SIG-M5 treated with dmso at 0.1 percent for 504 hours (cell line): ENCODE measurements at regions not wholly inside any gene's neighbourhood (a gene's known extent, or its start where the extent isn't known, plus 50 kb on each side); places are given as distances from the start of the nearest gene placed in this dataset.
"Not testable (repeated sequence)": the region's sequence is repeated elsewhere in the genome, so short reads cannot be mapped to it uniquely, and the experiment has no call there.

Source experiments
- DNase-seq: peaks from one replicate; lab custom pipeline; 2025; ENCODE audit not compliant: unreplicated experiment; lab: John Stamatoyannopoulos, UW

GRCh38 chr22:22296047-22296446, 51.5 kb downstream of the VPREB1 start:
- not testable (repeated sequence) for DNase-seq

- not testable (repeated sequence) for DNase-seq
Observed at GRCh38 chr22:22297159-22297793, 52.7 kb downstream of the VPREB1 start.

- DNase-seq: peak; percentile 42
Observed at GRCh38 chr22:22297794-22298653, 53.4 kb downstream of the VPREB1 start.

GRCh38 chr22:22298654-22299009, 54.0 kb downstream of the VPREB1 start:
- not testable (repeated sequence) for DNase-seq

- not testable (repeated sequence) for DNase-seq
Observed at GRCh38 chr22:22300511-22300910, 55.9 kb downstream of the VPREB1 start.

- not testable (repeated sequence) for DNase-seq
Observed at GRCh38 chr22:22300946-22301345, 56.4 kb downstream of the VPREB1 start.

- DNase-seq: no peak
Observed at GRCh38 chr22:22316589-22316988, 72.0 kb downstream of the VPREB1 start.

GRCh38 chr22:22318723-22319465, 74.3 kb downstream of the VPREB1 start:
- DNase-seq: peak; percentile 12

- peak; percentile 54 for DNase-seq
Observed at GRCh38 chr22:22321743-22322611, 77.4 kb downstream of the VPREB1 start.

- DNase-seq: no peak
Observed at GRCh38 chr22:22322792-22323191, 78.2 kb downstream of the VPREB1 start.

- DNase-seq: no peak
Observed at GRCh38 chr22:22327723-22328122, 83.1 kb downstream of the VPREB1 start.

- DNase-seq: no peak
Observed at GRCh38 chr22:22329792-22330191, 85.2 kb downstream of the VPREB1 start.

- not testable (repeated sequence) for DNase-seq
Observed at GRCh38 chr22:22335640-22336039, 91.1 kb downstream of the VPREB1 start.

- DNase-seq: not testable (repeated sequence)
Observed at GRCh38 chr22:22336333-22336732, 91.7 kb downstream of the VPREB1 start.

GRCh38 chr22:22338778-22339177, 94.2 kb downstream of the VPREB1 start:
- DNase-seq: not testable (repeated sequence)

GRCh38 chr22:22341736-22342135, 97.2 kb downstream of the VPREB1 start:
- no peak for DNase-seq

GRCh38 chr22:22342697-22343580, 98.4 kb downstream of the VPREB1 start:
- peak; percentile 16 for DNase-seq

- peak; percentile 49 for DNase-seq
Observed at GRCh38 chr22:22343581-22344296, 99.2 kb downstream of the VPREB1 start.

GRCh38 chr22:22344430-22344829, 99.8 kb downstream of the VPREB1 start:
- no peak for DNase-seq
